ENCODE measurements at regions not wholly inside any gene's neighbourhood (a gene's known extent, or its start where the extent isn't known, plus 50 kb on each side); places are given as distances from the start of the nearest gene placed in this dataset.

DNA sequence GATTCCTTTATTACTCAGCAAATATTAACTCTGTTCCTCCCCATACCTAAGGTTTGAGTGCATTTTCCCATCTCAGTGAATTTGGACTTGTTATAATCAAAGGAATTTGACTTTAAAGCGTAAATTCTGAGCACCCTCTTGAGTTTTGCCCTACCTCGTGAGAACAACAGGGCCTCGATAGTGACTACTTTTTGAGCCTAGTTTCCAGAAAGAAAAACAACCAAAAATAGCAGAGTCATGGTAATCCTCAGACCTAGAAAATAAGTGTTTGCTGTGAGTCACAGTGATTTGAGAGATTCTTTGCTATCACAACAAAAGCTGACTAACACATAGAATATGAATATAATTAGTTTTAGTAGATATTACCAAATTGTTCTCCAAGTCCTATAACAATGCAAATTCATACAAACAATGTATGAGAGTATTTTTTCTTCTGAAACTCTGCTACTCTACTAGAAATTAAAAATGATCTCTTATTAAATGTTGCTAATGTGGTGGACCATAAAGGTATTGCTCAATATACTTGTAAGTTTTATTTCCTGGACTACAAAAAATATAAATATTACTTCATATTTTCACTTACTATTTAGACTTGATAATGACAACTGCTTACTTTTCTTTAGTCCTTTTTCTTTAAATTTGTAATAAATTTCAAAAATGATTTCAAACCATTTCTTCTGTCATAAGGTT, 759.7 kb downstream of the BRINP1 start:
- no peak for DNase-seq

DNA sequence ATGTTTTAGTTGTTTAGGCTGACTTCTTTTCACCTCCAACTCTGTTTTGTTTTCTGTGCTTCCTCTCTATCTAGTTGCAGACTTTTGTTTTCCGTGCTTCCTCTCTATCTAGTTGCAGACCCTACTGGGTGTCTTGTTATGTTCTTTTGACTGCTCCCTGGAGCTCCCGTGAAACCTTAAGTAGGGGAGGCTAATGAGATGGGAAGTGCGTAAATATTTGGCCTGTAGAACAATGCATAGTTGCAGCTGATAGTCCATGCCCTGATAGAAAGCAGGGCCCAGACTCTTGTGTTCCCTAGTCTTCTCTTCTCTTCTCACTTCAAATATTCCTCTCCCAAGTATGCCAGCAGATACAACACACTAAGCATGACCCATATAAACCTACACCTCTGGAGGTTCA, 757.0 kb downstream of the BRINP1 start:
- DNase-seq = no peak

DNA sequence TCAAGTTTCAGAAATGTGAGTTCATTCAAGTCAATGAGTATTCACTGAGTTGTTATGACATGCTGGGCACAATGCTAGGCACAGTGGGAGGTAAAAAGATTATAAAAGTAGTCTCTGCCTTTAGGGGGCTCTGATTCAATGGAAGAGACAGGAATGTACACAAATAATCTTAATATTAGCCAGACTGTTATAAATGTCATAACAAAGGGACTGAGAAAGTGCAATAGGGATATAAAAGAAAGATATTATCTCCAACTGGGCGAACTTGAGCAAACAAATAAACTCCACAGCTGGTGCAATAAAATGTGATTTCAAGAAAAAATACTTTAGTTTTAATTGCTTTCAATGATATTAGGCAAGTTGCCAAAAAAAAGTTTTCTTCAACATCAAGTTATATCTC, 755.2 kb downstream of the BRINP1 start:
- no peak for DNase-seq

DNA sequence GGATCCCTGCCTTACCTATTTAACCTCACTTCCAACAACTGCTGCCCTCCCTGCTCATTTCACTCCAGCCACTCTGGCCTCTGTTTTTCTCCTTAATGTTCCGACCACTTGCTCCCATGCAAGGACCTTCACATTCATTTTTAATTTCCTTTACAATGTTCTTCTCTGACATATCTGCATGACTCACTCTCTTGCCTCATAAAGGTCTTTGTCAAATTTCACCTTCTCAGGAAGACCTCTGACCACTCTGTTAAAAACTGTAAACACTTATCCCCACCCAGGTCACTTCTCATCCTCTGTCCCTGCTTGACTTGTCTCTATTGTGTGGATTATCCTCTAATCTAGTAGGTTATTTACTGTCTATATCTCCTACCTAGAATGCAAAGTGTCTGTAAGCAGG, 751.2 kb downstream of the BRINP1 start:
- DNase-seq = no peak

DNA sequence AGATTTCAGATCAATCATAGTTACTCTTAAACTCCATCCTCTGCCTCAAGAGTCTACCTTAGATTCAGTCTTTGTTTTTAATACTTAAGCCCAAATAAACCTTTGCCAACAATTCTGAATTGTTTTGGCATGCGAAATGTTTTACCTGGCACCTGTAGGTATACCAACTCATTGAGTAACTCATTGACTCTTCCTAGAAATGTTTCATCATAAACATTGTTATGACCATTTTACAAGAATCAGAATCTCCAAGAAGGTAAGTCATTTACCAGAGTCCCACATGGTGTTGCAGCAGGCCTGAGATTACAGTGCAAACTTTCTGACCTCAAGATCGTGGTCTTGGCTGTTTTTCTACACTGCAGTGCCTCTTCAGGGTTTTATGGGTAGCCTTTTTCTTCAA, 750.4 kb downstream of the BRINP1 start:
- no peak for DNase-seq

DNA sequence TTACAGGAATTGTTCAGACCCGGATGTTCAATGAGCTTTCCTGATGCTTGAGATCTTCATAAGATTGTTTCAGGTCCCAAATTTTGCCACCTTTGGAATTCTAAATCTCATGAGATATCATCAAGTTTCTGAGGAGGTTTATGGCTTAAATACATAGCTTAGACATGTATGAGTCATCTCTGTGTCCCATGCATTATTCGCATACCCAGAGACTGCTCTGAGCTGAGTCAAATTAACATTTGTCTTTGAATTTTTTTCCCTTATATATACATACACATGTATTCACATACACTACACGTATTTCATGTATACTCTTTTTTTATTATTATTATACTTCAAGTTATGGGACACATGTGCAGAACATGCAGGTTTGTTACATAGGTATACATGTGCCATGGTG, 744.6 kb downstream of the BRINP1 start:
- no peak for DNase-seq

DNA sequence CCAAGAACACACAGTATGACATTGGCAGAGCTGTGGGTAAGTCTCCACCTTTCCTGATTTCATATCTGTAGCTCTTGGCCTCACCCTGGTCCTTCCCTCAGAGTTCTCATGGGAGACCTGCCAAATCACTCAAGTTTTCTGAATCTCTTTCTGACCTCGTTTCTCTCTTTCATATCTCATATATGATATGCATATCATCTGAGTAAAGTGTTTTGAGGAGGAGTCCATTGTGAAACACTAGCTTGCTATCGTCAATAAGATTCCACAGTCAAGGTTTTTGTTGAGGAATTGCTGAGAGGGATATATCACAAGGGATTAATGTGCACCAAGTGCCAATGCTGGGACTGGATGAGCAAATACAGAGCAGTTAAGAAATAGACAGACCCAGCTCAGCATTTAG, 739.2 kb downstream of the BRINP1 start:
- DNase-seq = no peak

DNA sequence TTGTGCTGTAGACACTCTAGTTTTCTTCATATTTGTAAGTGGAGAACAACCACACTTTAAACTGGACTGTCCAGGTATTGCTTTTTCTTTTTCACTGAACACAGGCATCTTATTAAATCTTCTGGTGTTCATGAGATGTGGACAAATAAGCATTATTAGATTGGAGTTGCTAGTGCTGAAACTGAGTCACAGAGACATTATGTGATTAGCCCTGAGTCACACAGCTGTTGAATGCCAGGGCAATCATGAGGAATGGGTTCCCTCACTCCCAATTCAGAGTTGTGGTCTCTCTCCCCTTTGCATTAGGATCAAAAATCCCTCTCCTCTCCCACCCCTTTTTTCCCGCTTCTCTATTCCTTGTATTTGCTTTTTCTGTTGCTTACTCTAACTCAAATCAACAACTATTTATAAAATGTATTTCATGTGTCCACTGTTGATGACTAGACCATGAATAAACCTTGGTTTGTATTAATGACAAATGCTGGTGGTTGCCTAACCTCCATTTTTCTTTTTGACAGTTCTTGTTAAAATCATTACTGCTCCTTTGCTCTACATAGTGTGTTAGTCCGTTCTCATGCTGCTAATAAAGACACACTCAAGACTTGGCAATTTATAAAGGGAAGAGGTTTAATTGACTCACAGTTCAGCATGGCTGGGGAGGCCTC, 738.2 kb downstream of the BRINP1 start:
- DNase-seq = no peak

DNA sequence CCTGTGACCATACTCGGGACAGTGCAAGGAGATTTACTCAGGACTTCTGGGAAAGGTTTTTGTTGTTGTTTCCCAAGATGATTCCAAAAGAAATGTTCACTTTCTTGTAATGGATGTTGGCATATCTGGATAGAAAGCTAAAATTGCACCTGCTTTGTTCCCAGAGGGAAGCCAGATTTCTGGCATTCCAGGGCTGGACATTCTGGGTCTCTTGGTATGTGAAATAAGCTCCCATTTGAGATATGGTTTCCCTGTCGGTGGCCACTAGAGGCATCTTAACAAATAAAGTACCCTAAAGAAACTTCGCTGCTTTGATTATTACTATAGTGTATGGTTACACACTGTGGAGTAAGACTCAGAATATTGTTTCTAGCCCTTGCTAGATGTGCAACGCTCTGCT, 737.3 kb downstream of the BRINP1 start:
- no peak for DNase-seq

DNA sequence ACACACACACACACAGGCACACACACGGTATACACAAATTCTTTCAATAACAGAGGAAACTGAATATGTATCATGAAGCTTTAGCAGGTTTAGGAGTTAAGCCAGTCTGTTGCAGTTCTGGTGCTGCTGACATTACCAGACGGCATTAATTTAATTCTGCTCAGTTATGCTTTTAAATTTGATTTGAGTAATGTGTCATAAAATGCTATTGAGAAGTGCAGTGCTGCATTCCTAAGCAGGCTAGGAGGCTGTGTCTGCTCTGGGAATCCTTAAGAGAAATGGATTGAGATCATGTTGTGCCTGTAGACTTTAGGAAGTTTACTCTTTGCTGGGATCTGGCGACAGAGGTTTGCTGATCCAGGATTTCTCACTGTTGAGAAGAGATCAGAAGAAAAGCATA, 733.8 kb downstream of the BRINP1 start:
- no peak for DNase-seq

DNA sequence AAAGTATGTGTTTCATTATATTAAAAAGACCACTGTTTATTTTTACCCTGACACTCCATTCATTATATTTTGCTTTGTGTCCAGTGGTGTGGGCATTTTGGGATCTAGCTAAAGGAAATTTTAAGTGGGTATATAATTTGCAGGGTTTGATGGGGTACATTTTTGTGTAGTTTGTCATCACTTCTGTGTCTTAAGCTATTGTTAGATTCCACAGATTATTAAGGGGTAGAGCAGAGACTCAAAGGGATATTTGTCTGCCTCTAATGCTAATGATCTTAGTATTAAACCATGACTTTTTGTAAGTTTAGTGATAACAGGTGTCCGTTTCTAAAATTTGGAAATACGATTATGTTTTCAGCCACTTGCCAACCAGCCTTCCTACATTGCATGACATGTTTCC, 731.6 kb downstream of the BRINP1 start:
- DNase-seq = no peak

DNA sequence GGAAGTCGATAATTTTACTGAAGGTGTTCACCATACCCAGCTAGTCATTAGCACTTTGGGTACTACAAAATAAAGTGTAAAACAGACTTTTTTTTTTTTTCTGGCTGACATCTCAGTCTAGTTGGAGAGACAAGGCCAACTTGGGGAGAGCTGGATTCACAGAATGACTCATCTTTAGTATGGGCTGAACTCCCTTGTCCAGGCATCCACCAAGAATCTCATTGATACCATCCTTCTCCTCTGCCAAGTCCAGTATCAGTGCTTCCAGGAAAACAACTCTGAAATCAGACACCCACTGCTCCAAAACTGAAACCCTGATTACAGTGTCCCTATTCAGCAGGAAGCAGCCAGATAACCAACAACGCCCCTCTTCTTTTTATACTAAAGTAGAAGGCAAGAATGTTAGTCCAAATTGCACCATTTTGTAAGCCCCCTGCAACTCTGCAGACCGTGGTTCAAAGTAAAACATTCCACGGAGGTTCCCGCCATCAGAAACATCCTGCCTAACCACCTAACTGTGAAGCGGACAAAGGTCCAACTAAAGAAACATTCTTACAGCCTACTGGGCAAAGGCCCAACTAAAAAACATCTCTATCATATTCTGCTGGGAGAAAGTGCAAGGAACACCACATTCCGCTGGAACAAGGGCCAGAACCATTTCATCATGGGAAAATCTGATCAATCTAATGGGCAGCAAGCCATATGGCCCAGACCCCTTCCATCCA, 728.2 kb downstream of the BRINP1 start:
- DNase-seq = no peak

DNA sequence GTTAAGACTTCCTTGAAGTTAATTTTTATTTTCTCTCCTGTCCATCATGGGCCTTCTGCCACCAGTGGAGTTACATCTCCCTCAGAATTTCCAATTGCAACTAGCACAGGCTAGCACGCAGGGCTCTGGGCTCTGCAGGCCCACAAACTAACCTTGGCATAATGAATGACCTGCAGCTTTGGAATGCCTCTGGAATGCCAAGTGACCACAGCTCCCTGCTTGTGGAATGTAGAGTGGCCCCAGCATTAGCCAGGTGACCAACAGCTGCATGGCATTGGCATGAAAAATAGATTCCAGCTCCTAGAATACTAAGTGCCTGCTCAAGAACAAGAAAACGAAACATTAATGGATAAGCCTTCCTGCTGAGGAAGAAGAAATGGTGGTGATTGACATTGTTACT, 726.1 kb downstream of the BRINP1 start:
- DNase-seq = no peak

DNA sequence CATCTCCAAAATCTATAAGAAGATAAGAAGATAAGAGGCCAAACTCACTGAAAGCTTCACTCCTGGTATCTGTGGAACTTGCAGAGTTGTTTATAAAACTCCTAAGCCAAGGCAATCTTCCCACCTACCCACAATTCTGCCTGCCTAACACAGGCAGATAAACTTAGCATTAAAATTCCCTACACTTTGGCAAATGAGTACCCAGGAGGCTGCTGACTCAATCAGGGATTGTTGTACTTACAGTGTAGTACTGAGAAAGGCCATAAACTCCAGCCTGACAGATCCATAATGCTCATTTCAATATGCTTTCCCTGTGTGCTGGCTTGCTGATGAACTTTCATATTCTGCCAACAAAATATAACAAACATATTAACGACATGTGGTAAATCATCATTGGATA, 725.2 kb downstream of the BRINP1 start:
- no peak for DNase-seq

DNA sequence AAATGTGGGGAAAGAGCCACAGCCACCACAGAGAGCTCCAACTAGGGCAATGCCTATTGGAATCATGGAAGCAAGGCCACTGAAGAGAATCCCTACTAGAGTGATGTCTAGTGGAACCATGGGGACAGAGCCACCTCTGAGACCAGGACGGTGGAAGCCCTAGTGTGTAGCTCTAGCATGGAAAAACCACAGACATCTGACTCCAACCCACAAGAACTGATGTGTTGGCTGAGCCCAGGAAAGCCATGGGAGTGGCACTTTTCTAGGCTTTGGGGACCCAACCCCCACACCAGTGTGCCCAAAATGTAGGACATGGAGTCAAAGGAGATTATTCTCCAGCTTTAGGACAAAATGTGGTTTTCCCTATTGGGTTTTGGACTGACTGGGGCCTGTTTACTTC, 721.9 kb downstream of the BRINP1 start:
- DNase-seq = no peak

DNA sequence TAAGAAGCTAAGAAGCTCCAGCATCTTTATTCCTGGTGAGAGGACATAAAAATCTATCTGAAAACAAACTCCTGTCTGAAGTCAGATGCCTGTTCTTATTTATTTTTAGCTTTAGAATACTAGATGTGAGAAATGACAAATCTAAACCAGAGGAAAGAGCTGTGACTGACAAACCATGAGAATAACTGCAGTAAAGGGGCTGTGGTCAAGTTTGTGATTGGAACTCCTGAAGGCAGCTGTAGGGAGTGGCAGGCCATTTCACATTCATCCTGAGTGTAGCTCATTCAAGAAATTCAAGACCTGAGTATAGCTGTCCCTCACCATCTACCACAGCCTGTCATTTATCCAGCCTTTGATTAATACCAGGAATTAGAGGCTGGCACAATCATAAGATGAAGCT, 718.8 kb downstream of the BRINP1 start:
- DNase-seq = no peak

DNA sequence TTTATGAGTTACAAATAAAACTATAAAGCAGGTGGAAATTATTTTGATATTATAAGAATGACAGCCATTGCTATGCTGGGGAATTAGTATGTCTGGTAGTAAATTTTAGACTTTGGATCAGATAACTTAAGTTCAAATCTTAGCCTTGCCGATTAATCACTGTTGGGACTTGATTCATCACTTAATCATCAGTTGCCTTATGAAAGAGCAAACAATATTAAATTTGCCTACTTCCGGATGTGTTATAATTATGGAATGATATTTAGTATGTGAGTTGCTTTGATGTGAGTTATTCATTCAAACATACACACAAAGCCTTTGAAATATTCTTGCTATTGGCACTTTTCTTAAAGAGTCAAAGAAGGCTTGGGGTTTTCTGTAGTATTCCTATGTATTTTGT, 717.7 kb downstream of the BRINP1 start:
- DNase-seq = no peak

DNA sequence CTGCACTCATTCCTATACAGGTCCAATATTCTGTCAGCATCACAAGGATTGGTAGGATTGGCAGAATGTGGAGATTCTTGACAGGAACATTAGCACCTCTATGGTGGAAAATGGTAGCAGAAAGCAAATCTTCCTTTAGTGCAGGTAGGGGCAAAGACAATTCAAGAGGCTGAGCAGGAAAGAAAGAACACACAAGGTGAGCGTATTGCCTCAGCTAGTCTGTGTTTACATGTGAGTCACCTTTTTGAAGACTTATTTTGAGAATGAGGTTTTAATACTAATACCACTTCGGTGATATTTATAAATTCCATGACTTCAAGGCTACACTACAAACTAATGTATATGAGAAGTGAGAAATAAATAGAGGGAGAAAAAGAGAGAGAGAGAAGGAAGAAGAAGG, 717.0 kb downstream of the BRINP1 start:
- DNase-seq = no peak

DNA sequence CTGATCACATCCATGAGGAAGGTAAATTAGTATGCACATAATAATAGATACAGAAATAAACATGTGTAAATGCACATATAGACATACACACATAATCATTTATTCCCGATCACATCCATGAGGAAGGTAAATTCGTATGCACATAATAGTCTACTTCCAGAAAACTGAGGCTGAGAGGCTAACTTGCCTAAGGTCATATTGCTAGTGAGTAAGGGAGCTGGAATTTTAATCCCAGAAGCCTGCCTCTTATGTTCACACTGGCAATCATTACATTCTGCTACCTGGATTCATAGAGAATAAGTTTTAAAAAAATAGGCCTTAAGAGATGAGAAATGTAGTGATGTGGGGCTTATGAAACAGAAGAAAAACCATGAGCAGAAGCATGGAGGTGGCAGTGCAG, 716.3 kb downstream of the BRINP1 start:
- no peak for DNase-seq

DNA sequence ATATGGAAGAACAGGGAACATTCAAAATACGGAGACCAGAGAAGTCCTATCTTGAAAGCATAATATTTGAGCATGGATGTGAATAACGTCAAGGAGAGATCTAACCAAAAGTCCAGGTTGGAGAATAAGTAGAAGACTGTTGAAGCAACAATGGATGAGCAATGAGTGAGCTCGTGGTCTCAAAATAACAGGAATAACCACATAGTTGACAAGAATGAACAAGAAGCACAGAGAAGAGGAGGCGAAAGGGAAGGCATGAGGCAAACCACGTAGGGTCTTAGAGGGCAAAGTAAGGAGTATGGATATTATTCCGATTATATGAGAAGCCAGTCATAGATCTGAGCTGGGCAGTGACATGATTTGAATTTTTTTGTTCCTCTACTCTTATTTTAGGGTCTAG, 710.2 kb downstream of the BRINP1 start:
- no peak for DNase-seq

DNA sequence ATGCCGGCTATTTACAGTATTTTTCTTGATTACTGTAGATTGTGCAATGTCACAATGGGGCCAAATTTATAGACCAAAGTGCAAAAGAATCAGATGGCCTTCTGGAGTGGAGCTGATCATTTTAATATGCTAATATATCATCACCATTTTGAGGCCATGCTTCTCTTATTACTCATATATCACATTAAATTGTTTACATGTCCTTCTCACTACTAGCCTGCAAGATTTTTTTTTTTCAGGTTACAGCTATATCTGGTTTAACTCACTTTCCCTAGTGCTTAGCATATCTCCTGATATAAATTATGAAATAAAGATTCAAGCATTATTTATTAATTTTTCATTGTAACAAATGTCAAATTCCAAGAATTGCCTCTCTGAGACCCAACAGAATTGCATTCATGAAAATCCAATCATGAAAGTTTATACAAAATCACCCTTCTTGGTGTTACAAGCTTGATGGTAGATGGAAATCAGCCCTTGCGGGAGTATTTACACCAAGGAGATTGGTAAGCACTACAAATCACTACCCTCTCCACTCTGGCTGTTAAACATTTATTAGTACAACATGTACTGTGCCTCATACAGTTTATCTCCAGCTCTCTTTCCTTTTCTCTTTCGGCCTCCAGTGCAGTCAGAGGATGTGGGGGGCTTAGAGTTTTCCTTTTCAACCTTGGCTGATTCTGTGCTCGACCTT, 703.9 kb downstream of the BRINP1 start:
- no peak for DNase-seq

DNA sequence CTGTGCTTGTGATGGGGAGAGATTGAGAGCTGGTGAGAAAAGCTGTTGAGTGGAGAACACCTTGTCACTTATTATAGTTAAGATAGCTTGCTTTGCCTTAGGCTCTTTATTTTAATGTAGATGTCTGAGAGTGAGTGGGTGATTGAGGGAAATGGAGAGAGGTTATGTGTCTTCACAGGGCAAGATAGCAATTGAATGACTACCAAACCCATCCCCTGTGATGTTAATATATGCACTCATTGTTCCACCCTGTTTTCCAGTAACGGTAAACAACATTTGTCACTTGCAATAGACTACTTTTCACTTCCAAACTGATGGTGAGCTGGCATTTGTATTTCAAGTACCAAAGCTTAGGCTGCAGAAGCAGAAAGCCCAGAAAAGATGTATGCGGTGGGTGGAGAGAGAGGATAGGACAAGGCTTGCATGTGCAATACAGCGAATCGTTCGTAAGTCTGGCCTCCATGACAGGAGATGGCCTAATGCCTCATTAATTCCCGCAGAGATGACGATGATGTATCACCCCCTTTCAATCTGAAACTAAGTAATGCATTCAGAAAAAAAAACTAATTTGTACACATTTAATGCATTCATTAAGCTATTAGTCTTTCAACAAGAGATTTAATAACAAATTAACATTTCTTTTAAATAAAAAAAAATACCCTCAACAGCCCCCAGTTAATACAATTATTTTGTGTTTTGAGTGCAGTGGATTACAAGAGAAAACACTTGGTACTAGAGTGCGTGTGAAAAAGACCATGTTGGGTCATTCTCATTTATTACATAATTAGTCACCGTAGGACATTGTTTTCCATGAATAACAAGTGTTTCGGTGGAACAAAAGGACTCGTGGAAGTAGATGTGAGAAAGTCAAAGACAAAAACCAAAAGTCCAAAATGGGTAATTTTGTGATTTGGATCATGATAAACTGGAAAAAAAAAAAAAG, 699.0 kb downstream of the BRINP1 start:
- DNase-seq = no peak

DNA sequence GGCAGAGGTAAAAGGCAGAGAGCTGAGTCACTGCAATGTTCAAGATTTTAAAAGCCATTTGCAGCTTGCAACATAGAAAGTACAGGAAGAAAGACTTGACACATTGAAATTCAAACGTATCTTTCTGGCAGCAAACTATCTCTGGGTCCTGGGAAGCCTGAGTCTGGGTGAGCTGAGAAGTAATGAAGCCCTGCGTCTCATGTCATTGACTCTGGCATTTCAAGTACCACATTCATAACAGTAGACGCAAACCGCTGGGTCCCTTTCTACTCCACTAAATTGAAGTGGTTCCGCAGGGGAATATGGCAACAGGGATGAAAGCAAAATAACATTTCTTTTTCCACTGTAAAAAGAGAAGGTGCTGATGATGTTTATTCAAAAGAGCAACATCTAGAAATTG, 694.3 kb downstream of the BRINP1 start:
- no peak for DNase-seq
